C4-2B (cell line): ENCODE measurements at regions not wholly inside any gene's neighbourhood (a gene's known extent, or its start where the extent isn't known, plus 50 kb on each side); places are given as distances from the start of the nearest gene placed in this dataset.
"Not testable (repeated sequence)": the region's sequence is repeated elsewhere in the genome, so short reads cannot be mapped to it uniquely, and the experiment has no call there.

Experiments
- H3K27ac ChIP-seq: fragments of 450-650 bp; 2 replicates; pipeline ENCODE4 v1.5.1; 2017
- CTCF ChIP-seq: fragments of 450-650 bp; conservative IDR thresholded peaks from 2 replicates; pipeline ENCODE4 v1.5.1; 2017; ENCODE audit warnings: mild to moderate bottlenecking
- ZFX ChIP-seq: fragments of 450-650 bp; IDR thresholded peaks from 2 replicates; pipeline ENCODE4 v1.6.1; 2017

DNA sequence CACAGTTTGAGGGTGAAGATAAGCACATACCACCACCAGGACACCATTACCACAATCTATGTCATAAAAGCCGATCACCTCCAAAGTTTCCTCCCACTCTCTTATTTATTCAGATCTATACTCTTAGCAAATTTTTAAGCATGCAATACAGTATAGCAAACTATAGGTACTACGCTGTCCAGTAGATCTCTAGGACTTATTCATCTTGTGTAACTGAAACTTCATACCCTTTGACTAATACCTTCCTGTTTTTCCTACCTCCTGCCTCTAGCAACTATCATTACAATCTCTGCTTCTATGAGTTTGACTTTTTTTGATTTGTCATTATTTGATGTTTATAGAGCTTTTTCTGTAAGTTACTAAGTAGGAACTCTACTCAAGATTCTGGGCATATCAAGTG is 84.5 kb upstream of the MANSC4 start:
- no peak for TF ChIP-seq ZFX
- TF ChIP-seq CTCF: no peak
- H3K27ac ChIP-seq: no peak overlapping the region

GRCh38 chr12:27863839-27864238 is 83.8 kb upstream of the MANSC4 start:
- no peak for TF ChIP-seq CTCF
- TF ChIP-seq ZFX: no peak
- H3K27ac ChIP-seq: no peak overlapping the region

- H3K27ac ChIP-seq: no peak overlapping the region
- no peak for TF ChIP-seq ZFX
- TF ChIP-seq CTCF: no peak
Measured at GRCh38 chr12:27861428-27862167, 81.6 kb upstream of the MANSC4 start.

DNA sequence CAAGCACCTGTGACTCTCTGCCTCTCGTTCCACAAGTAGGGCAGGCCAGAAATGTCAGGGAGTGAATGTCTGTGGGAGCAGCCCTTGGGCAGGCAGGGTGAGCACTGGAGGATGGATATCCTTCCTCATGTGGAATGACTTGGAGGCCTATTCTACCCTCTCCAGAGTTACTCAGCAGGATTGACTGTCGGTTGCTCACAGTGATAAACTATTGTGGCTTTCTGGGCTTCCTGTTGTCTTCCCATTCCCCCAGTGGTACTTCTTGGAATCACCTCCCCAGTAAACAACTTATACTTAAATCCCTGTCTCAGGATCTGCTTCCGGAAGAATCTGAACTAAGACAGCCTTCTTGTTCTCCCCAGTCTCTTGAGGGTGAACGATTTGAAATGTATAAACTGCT is 79.6 kb upstream of the MANSC4 start:
- no peak overlapping the region for H3K27ac ChIP-seq
- no peak for TF ChIP-seq ZFX
- no peak for TF ChIP-seq CTCF

DNA sequence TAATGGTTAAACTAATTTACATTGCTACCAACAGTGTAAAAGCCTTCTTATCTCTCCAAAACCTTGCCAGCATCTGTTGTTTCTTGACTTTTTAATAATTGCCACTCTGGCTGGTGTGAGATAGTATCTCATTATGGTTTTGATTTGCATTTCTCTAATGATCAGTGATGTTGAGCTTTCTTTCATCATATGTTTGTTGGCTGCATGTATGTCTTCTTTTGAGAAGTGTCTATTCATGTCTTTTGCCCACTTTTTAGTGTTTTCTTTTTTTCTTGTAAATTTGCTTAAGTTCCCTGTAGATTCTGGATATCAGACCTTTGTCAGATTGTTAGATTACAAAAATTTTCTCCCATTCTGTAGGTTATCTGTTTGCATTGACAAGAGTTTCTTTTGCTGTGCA is 77.0 kb upstream of the MANSC4 start:
- not testable (repeated sequence) for H3K27ac ChIP-seq

GRCh38 chr12:27852742-27853141 is 72.7 kb upstream of the MANSC4 start:
- TF ChIP-seq CTCF: no peak
- TF ChIP-seq ZFX: no peak
- H3K27ac ChIP-seq: no peak overlapping the region
